ENCODE measurements at regions not wholly inside any gene's neighbourhood (a gene's known extent, or its start where the extent isn't known, plus 50 kb on each side); places are given as distances from the start of the nearest gene placed in this dataset.

GRCh38 chr3:106014518-106014917 is 145.7 kb upstream of the CBLB start:
- TF ChIP-seq SNAI2 (CRISPR knock-in tag; IDR thresholded peaks at IDR 0.05) (no peak), RARB (CRISPR knock-in tag; IDR thresholded peaks at IDR 0.05) (no peak), ISL1 (CRISPR knock-in tag; IDR thresholded peaks at IDR 0.05) (no peak), TOX (CRISPR knock-in tag; IDR thresholded peaks at IDR 0.05; ENCODE audit: borderline replicate concordance) (no peak), PATZ1 (CRISPR knock-in tag; IDR thresholded peaks at IDR 0.05; ENCODE audit: borderline replicate concordance) (no peak), ZFP3 (CRISPR knock-in tag; IDR thresholded peaks at IDR 0.05) (no peak), POU6F1 (CRISPR knock-in tag; IDR thresholded peaks at IDR 0.05; ENCODE audit: borderline replicate concordance, low read depth) (no peak), ZC3H10 (CRISPR knock-in tag; IDR thresholded peaks at IDR 0.05) (no peak), BACH2 (CRISPR knock-in tag; IDR thresholded peaks at IDR 0.05; ENCODE audit: borderline replicate concordance) (no peak), TSHZ2 (CRISPR knock-in tag; IDR thresholded peaks at IDR 0.05) (no peak), ESRRG (CRISPR knock-in tag; IDR thresholded peaks at IDR 0.05) (no peak), ZFP30 (CRISPR knock-in tag; IDR thresholded peaks at IDR 0.05) (no peak)

Data from SK-N-SH treated with all-trans-retinoic acid at 6 μM for 48 hours (cell line).